Memory B cell (primary cell): ENCODE measurements at regions not wholly inside any gene's neighbourhood (a gene's known extent, or its start where the extent isn't known, plus 50 kb on each side); places are given as distances from the start of the nearest gene placed in this dataset.

Source experiments
- ATAC-seq: fragments of 150-1000 bp; cut with Tn5 transposase; 2 replicates; pipeline ENCODE4 v1.10.0; 2021; ENCODE audit warnings: low read depth, mild to moderate bottlenecking, moderate library complexity
- DNase-seq, 2 donors: peaks; one replicate each; pipeline ENCODE4 v3.0.0; 2022; ENCODE audit warnings: low spot score in 2 of 2
- H3K27ac Mint-ChIP-seq: one replicate; pipeline ENCODE4 v1.8.0; 2022; ENCODE audit warnings: mild to moderate bottlenecking, moderate library complexity, mixed read lengths
- H3K27me3 Mint-ChIP-seq: one replicate; pipeline ENCODE4 v1.8.0; 2022; ENCODE audit warnings: mixed read lengths
- H3K36me3 Mint-ChIP-seq: one replicate; pipeline ENCODE4 v1.8.0; 2022; ENCODE audit warnings: mild to moderate bottlenecking, mixed read lengths
- H3K4me1 Mint-ChIP-seq: one replicate; pipeline ENCODE4 v1.8.0; 2022; ENCODE audit warnings: mixed read lengths
- H3K4me3 Mint-ChIP-seq: one replicate; pipeline ENCODE4 v1.8.0; 2022; ENCODE audit warnings: mild to moderate bottlenecking, moderate library complexity, mixed read lengths
- H3K9me3 Mint-ChIP-seq: one replicate; pipeline ENCODE4 v1.8.0; 2022; ENCODE audit warnings: mixed read lengths

GRCh38 chr10:78909221-78909620, 159.5 kb upstream of the ZMIZ1 start:
- no peaks in the 10 kb centered on the region for H3K9me3 Mint-ChIP-seq
- no peak overlapping the region for H3K27ac Mint-ChIP-seq

GRCh38 chr10:78910021-78910420, 158.7 kb upstream of the ZMIZ1 start:
- H3K27me3 Mint-ChIP-seq: peaks cover 11% of the 10 kb centered on the region
- peaks cover 4% of the 10 kb centered on the region for H3K4me1 Mint-ChIP-seq
- H3K9me3 Mint-ChIP-seq: no peaks in the 10 kb centered on the region
- no peaks in the 10 kb centered on the region for H3K36me3 Mint-ChIP-seq
- no peak overlapping the region for H3K4me3 Mint-ChIP-seq
- no peak overlapping the region for H3K27ac Mint-ChIP-seq
- no peak for DNase-seq
- no peak for ATAC-seq

More at GRCh38 chr10:78909221-78909620, 159.5 kb upstream of the ZMIZ1 start:
- DNase-seq (no peak), ATAC-seq (no peak)
- Mint-ChIP-seq H3K27me3 (peaks cover 14% of the 10 kb centered on the region), H3K4me1 (peaks cover 4% of the 10 kb centered on the region), H3K36me3 (no peaks in the 10 kb centered on the region), H3K4me3 (no peak overlapping the region)

DNA sequence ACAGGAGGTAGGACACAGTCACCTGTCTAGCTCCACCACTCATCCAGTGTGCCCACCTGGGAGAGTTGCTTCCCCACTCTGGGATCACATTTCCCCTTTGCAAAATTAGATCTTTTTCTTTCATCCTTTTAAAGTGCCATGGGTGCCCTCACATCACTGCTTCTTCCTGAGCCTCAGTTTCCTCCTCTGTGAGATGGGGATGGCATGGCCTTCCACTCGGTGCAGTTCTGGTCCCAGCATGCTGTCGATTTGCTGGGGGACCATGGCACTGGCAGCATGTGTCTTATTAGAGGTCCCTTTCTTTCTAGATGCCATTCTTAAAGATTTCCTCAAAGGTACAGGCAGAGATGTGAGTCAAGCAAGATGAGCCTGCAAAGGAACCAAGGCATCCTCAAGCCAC, 158.3 kb upstream of the ZMIZ1 start:
- no peak for DNase-seq
- Mint-ChIP-seq H3K4me1 (peaks cover 4% of the 10 kb centered on the region), H3K27ac (no peak overlapping the region), H3K4me3 (no peak overlapping the region), H3K27me3 (peaks cover 10% of the 10 kb centered on the region), H3K36me3 (no peaks in the 10 kb centered on the region), H3K9me3 (no peaks in the 10 kb centered on the region)
- no peak for ATAC-seq

DNA sequence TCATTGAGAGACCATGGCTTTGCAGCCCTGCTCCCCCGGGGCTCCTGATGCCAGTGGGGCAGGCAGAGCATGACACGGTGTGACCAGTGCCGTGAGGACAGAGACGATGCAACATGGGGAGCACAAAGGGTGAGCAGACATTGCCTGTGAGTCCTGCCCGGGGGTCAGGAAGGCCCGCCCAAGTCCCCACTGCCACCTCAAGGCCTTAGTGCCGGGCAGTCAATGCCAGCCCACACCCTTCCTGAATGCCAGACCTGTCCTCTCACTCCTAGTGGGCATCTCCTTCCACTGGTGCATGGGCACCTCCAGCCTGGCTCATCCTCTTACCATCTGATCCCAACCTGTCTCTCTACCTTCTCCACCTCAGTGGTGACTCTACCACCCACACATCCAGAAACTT, 157.9 kb upstream of the ZMIZ1 start:
- Mint-ChIP-seq H3K4me1 (peaks cover 4% of the 10 kb centered on the region), H3K27me3 (peaks cover 10% of the 10 kb centered on the region), H3K4me3 (no peak overlapping the region), H3K27ac (no peak overlapping the region), H3K36me3 (no peaks in the 10 kb centered on the region), H3K9me3 (no peaks in the 10 kb centered on the region)
- ATAC-seq: no peak
- DNase-seq: no peak

GRCh38 chr10:78911533-78912340, 157.0 kb upstream of the ZMIZ1 start:
- H3K27ac Mint-ChIP-seq: no peak overlapping the region
- H3K4me1 Mint-ChIP-seq: peaks cover 4% of the 10 kb centered on the region
- no peaks in the 10 kb centered on the region for H3K9me3 Mint-ChIP-seq
- H3K36me3 Mint-ChIP-seq: no peaks in the 10 kb centered on the region
- H3K4me3 Mint-ChIP-seq: no peak overlapping the region
- DNase-seq (no peak), ATAC-seq (no peak)
- peaks cover 10% of the 10 kb centered on the region for H3K27me3 Mint-ChIP-seq

- DNase-seq: no peak
- Mint-ChIP-seq H3K4me3 (no peak overlapping the region), H3K4me1 (peaks cover 4% of the 10 kb centered on the region), H3K27ac (no peak overlapping the region), H3K9me3 (no peaks in the 10 kb centered on the region), H3K27me3 (peaks cover 3% of the 10 kb centered on the region), H3K36me3 (no peaks in the 10 kb centered on the region)
- no peak for ATAC-seq
Observed at GRCh38 chr10:78912361-78913218, 156.2 kb upstream of the ZMIZ1 start.

DNA sequence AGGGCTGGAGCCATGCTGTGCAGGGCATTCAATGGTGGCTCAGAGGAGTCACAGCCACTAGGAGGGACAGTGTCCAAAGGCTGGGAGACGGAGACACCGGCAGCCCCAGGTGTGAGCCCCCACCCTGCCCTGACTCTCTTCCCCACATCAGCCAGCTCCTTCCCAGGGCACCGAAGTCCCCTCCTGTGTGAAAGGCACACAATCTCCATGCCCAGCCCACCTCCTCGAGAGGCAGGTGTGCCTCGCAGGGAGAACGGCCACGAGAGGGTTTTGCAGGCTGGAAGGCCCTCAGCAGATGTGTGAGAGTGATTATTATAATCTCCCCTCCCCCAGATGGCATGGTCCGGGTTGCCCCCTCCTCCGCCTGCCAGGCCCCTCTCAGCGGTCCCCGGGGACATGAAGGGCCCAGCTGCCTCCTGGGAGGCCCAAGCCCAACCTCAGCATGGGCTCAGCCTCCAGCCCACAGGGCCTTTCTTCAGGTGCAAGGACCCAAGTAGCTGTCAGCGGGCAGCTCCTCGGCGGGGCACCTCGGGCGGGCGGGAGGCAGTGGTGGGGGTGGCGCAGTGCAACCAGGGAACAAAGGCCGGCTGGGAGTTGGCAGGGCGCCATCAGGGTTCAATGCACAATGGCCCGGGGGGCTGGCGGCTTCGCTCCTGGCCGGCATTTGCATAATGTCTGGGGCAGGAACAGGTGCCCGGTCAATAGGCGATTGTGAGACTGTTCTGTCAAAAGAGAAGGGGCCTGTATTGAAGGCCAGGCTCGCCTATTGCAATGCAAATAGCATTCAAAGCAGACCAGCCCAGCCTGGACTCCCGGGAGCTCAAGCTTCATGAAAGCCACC, 155.3 kb upstream of the ZMIZ1 start:
- Mint-ChIP-seq H3K4me3 (no peak overlapping the region), H3K9me3 (no peaks in the 10 kb centered on the region), H3K27me3 (peaks cover 5% of the 10 kb centered on the region), H3K27ac (no peak overlapping the region), H3K36me3 (no peaks in the 10 kb centered on the region), H3K4me1 (peaks cover 4% of the 10 kb centered on the region)
- ATAC-seq (no peak), DNase-seq (no peak)

GRCh38 chr10:78914060-78914378, 154.7 kb upstream of the ZMIZ1 start:
- no peaks in the 10 kb centered on the region for H3K9me3 Mint-ChIP-seq
- ATAC-seq: no peak
- no peak overlapping the region for H3K27ac Mint-ChIP-seq
- DNase-seq: no peak
- peaks cover 4% of the 10 kb centered on the region for H3K4me1 Mint-ChIP-seq
- H3K27me3 Mint-ChIP-seq: peaks cover 6% of the 10 kb centered on the region
- H3K36me3 Mint-ChIP-seq: no peaks in the 10 kb centered on the region
- no peak overlapping the region for H3K4me3 Mint-ChIP-seq

DNA sequence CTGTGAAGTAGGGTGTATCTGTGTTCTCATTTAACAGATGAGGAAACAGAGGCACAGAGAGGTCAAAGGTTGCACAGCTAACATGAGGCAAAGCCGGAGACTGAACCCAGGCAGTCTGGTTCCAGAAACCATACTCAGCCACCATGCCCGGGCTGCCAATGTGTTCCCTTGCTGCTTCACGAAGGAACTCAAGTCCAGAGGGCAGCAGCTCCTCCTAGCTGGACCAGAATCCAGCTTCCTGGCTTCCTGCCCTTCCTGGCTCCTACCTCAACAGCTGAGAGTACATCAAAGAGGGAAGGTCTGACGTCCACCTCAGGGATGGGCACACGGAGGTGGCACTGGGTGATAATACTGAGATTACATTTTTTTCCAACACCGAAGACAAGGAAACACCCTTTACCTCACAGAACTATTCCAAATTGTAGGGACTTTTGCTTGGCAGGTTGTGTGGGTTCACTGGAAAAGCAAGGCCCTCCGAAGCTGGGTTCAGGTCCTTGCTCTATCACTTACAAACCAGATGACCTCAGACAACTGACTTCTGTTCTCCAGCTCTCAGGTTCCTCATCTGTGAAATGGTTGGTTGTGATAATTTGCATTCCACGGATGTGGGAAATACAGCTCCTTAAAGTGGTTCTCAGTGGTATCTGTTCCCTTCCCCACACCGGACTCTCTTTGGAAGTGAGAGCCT, 154.1 kb upstream of the ZMIZ1 start:
- DNase-seq: no peak
- Mint-ChIP-seq H3K4me3 (no peak overlapping the region), H3K36me3 (no peaks in the 10 kb centered on the region), H3K27ac (no peak overlapping the region), H3K27me3 (peaks cover 6% of the 10 kb centered on the region), H3K9me3 (no peaks in the 10 kb centered on the region), H3K4me1 (peaks cover 4% of the 10 kb centered on the region)
- no peak for ATAC-seq

GRCh38 chr10:78915190-78915518, 153.6 kb upstream of the ZMIZ1 start:
- Mint-ChIP-seq H3K36me3 (no peaks in the 10 kb centered on the region), H3K27me3 (peaks cover 8% of the 10 kb centered on the region), H3K27ac (no peak overlapping the region), H3K4me3 (no peak overlapping the region), H3K4me1 (peaks cover 4% of the 10 kb centered on the region), H3K9me3 (no peaks in the 10 kb centered on the region)
- DNase-seq (no peak), ATAC-seq (no peak)

DNA sequence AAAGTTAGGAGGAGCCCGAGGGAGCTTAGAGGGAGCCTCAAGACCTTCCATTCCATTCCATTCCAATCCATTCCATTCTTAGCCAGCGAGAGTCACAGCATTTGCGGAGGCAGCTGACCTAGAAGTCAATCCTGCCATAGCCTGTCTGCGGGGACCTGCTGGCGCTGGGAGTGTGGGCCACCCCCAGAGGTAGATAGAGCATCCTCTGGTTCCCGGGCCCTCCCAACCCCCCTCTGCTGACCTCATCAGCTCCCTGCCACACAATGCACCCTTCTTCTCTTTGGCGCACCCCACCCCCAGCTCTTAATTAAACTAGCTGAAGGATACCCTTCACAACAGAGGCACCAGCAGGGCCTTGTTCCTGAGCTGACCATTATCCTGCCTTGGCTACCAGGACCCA, 152.5 kb upstream of the ZMIZ1 start:
- no peaks in the 10 kb centered on the region for H3K36me3 Mint-ChIP-seq
- H3K27me3 Mint-ChIP-seq: peaks cover 9% of the 10 kb centered on the region
- H3K4me3 Mint-ChIP-seq: no peak overlapping the region

DNA sequence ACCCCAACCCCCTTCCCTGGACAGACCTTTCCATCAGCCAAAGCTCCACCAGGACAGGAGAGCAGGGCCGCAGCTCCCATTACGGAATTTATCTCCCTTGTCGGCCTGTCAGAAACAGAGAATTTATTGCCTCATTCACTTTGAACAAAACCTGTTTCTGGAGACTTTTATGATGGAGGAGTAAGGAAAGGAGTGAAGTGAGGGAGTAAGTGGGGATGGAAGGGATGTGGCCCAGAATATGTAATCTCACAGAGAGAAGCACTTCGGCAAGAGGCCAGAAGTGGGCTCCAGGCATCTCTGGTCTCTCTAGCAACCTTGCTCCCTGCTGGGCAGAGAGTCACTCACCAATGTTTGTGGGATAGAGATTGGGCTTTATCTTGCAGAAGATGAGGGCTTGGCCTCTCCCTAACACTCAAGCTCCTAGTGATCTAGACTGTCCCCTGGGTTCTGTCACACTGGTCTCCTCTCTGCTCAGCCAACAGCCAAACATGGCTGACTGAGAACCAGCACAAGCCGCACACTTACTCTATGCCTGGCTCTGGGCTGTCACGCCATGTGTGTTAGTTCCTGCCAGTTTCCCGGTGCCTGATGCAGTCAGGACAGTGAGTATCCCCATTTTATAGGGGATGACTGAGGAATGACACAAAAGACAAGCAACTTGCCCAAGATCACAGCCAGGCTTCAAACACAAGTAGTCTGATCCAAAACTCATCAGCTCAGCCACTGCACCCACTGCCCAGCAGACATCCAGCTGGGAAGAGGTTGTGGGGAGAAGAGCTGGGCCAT, 149.4 kb upstream of the ZMIZ1 start:
- H3K9me3 Mint-ChIP-seq: no peaks in the 10 kb centered on the region
- no peaks in the 10 kb centered on the region for H3K4me1 Mint-ChIP-seq
- DNase-seq (no peak), ATAC-seq (no peak)
- H3K4me3 Mint-ChIP-seq: no peak overlapping the region
- H3K36me3 Mint-ChIP-seq: no peaks in the 10 kb centered on the region
- H3K27me3 Mint-ChIP-seq: peaks cover 11% of the 10 kb centered on the region
- H3K27ac Mint-ChIP-seq: no peak overlapping the region

More for the DNA sequence above, 152.5 kb upstream of the ZMIZ1 start:
- Mint-ChIP-seq H3K9me3 (no peaks in the 10 kb centered on the region), H3K27ac (no peak overlapping the region), H3K4me1 (peaks cover 4% of the 10 kb centered on the region)
- DNase-seq: no peak
- ATAC-seq: no peak

DNA sequence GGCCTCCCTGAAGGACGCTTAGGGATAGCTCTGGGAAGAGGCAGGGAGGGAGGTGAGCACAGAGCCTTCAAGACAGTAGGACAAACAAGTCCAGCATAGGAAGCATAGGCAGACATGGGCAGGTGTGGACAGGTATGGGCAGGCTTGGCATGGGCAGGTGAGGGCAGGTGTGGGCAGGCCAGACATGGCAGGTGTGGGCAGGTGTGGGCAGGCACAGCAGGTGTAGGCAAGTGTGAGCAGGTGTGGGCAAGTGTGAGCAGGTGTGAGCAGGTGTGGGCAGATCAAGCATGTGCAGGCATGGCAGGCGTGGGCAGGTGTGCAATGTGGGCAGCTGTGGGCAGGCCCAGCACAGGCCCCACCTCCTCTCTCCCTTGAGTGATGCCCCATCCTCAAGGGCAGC, 148.8 kb upstream of the ZMIZ1 start:
- H3K9me3 Mint-ChIP-seq: no peaks in the 10 kb centered on the region
- ATAC-seq (no peak), DNase-seq (no peak)
- no peak overlapping the region for H3K4me3 Mint-ChIP-seq
- no peak overlapping the region for H3K27ac Mint-ChIP-seq
- H3K36me3 Mint-ChIP-seq: no peaks in the 10 kb centered on the region
- peaks cover 13% of the 10 kb centered on the region for H3K27me3 Mint-ChIP-seq
- no peaks in the 10 kb centered on the region for H3K4me1 Mint-ChIP-seq
